CD4-positive, alpha-beta T cell treated with Interleukin-17A for 4 hours (primary cell): ENCODE measurements at regions not wholly inside any gene's neighbourhood (a gene's known extent, or its start where the extent isn't known, plus 50 kb on each side); places are given as distances from the start of the nearest gene placed in this dataset.

Source experiments
- DNase-seq: peaks from one replicate; pipeline ENCODE4 v3.0.0-alpha.2; 2020; ENCODE audit warnings: mixed read lengths

DNA sequence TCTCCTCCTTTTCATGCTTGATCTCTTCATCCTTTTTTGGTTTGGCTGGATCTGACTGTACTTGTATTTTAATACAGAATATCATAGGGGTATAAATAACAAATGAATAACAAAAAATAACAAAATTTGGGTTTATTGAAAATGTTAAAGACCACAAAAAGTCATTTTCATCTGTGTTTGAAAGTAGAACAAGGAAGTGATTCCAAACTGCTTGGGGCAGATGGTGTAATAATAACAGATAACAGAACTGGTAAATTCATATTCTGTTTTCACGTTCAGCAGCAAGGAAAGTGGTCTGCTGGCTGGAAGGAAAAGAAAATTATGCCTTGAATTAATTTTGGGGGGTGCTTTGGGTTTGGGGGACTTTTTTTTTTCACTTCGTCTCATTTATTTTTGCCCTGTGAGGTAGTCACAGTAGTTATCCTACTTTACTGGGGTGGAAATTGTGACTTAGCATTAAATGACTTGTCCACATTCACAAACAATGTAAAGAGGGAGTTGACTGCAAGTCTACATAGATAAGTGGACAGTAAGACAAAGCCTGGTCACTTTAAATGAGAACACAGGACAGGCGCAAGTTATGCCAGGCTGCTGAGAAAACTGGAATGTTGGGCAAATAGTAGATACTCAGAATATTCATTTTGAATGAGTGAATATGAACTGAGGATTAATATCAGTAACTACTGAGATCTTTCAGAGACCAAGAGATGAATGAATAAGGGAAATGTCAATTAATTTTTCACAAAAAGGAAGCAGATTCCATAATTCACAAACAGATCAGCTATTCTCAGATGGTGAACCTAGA, 193.9 kb upstream of the CITED2 start:
- no peak for DNase-seq

- no peak for DNase-seq
Observed at GRCh38 chr6:139567095-139567494, 192.6 kb upstream of the CITED2 start.

- DNase-seq = no peak
Observed at GRCh38 chr6:139565591-139565990, 191.1 kb upstream of the CITED2 start.

DNA sequence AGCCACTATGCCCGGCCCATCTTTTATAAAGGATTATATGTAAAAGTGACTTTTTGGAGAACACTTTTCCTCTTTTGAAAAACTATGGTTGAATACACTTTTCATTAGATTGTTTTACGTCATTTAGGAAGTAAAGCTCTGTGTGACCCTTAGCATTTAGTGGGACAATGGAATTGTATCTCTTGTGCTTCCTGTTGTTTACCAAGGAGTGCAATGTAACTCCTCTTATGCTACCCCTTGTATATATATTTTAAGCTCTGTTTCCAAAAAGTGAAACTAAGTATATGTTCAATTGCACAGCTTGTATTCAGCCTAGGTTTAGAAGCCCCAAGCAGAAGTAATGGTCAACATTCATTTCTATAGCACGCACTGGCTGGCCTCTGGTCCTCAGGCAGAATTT, 183.1 kb upstream of the CITED2 start:
- no peak for DNase-seq

DNA sequence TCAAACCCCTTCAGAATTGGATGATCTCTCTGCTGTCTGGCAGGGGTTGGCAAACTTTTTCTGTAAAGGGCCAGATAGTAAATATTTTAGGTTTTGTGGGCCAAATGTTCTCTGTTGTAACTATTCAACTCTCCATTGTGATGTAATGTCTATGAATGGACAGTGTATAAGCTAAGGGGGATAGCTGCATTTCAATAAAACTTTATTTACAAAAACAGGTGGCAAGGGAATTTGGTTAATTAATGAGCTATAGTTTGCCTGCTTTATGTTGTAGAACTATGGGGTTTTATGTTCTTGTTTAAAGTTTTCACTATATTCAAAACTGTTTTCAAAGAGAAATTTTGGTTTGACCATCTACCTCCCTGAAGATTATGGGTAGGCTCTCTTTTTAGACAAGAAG, 182.1 kb upstream of the CITED2 start:
- no peak for DNase-seq

GRCh38 chr6:139553916-139554315, 179.5 kb upstream of the CITED2 start:
- DNase-seq = no peak

- DNase-seq = no peak
Observed at GRCh38 chr6:139551376-139551775, 176.9 kb upstream of the CITED2 start.

DNA sequence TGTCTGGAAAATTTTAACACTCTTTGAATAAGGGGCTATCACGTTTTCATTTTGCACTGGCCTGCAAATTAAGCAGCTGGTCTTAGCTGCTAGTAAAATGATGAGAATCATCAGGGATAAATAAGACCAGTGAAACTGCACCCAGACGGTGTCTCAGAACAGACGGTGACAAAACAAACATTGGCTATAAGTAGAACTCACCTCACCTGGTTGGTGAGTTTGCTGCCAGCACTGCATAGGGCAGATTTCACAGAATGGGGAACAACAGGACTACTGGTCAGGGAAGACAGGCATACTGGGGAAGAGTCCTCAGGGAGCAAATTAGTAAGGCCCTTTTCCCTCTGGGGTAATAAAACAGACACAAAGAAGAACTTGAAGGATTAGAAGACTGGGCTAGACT, 175.9 kb upstream of the CITED2 start:
- no peak for DNase-seq

GRCh38 chr6:139549561-139550070, 175.2 kb upstream of the CITED2 start:
- no peak for DNase-seq

DNA sequence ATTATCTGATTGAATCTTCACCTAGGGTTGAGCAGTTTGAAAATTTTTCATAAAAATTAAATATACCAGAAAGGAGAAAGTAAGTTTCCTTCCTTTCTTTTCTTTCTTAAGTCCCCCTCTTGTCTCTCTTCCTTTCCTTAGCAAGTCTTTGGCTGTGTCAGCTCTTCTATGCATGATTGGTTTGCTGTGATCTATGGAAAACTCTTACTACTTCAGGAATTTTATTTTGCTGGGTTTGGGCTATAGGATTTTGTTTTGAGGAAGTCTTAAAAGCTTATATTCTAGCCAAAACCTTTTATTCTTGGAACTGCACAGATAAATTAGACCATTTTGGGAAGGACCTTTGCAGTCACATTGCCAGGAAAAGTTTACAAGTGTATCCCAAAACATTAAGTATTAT, 173.4 kb upstream of the CITED2 start:
- no peak for DNase-seq

- DNase-seq = no peak
Observed at GRCh38 chr6:139547122-139547776, 172.8 kb upstream of the CITED2 start.

DNA sequence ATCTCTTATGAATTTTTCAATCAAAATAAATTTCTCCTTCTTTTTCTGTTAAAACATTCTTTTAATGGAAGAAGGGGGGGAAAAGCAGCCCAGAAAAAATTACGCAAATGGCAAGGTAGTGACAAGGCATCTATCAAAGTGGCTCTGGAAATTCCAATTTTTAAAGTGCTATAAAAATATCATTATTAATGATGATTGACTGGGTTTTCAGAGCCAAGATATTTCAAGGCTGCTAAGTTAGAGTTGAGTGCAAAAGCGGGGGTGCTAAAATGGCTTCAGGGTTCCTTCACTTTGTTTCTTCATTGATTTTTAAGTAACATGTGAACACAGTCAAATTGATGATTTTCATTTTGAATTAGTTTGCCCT, 171.6 kb upstream of the CITED2 start:
- DNase-seq = no peak

DNA sequence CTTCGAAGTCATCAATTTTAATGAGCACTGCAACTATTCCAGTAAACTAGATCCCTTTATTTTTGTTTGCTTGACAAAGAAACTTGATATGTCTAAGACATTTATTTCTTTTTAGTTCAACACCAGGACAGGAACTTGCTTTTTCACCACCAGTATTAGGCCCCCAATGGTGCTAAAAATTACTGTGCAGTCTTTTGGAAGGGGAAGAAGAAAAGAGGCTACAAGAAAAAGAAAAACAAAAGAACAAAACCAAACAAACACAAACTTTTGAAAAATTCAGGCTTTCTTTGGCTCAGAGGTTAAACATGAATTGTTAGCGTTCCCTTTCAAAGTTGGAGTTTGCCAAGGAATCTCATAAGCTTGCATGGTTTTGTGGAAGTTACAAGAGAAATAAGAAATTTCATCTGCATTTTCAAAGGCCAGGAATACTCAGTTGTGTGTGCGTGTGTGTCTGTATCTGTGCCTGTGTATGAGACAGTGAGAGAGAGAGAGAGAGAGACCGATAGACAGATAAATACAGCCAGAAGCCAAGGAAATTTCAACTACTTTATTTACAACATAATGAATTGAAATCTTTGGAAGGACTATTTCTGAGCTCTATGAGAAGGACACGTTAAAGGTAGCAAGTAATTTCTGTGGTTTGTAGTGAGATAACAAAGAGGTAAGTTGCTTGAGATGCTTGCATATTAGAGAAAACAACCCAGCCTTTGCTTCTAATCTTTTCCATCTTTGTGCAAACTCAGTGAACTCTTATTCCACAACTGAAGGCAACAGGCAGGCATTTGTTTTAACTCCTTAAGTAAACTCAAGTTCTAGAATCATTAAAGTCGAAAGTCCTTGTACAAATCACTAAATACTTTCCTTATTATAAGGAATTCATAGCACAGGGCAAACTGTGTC, 171.0 kb upstream of the CITED2 start:
- no peak for DNase-seq

GRCh38 chr6:139544701-139545057, 170.2 kb upstream of the CITED2 start:
- no peak for DNase-seq

DNA sequence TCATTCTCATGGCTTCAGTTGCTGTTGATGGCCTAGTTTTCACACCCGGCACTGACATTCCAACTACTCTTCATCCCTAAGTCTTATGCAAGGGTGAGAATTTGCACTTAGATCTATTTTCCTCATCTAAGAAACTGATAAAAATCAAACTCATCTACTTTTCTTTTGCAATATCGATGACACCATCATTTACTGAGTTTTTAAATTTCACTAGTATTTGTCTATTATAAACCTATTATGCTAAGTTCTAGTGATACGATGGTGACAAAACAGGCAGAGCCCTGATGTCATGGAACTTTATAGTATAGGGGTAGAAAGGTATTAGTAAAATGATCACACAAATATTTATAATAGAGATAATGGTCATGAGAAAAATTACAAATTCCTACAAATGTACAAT, 167.9 kb upstream of the CITED2 start:
- no peak for DNase-seq

DNA sequence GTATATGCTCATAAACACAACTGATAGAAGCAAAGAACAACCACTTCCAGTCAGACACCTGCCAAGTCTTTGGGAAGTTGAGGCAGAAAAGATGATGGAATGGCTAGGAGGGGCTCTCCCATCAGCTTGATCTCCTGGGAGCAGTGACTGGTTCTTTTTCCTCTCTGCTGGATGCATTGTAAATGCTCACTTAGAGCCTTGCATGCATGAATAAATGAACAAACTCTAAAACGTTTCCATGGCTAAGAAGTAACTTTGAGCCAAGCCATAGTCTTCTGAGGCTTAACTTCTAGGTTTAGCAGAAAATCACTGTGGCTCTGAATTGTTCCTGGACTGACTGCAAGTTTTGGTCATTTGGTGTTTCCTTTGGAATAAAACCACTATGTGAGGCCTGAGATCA, 166.4 kb upstream of the CITED2 start:
- DNase-seq = no peak

GRCh38 chr6:139540276-139540675, 165.8 kb upstream of the CITED2 start:
- peak; percentile 67 for DNase-seq

DNA sequence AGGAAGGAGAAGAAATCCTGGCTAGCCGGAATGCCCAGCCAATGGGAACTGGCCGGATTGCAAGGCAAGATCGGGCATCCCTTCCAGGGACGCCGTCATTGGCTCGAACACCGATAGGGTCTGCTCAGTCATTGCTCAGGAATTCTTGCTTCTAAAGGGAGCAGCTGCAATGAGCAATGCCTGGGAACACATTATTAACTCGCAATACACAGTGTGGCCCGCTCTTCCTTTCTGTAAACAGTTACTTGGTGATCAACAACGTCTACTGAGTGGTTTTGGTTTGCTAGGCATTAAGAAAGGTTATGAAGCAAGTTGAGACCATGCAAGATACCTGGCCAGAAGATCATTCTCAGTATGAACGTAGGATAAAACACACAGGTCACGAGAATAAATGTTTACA, 165.4 kb upstream of the CITED2 start:
- DNase-seq = no peak

DNA sequence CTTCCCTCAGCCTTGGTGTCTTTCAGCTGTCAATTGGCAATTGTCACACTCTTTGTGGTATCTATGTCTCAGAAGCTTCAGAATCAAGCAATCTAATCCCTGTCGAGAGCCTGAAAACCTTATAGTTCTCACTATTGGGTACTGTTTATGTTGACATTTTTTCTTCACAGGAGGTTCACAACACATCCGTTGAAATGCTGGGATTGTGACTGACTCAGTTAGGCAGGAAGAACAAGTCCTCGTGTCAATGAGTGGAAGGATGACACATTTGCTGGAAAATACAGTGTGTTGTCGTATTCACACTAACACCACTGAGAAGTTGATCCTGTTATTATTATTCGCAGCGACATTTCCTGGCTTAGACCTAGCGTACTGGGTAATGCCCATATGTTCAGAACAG, 163.9 kb upstream of the CITED2 start:
- no peak for DNase-seq

GRCh38 chr6:139536751-139537617, 162.5 kb upstream of the CITED2 start:
- no peak for DNase-seq

- peak; percentile 14 for DNase-seq
Observed at GRCh38 chr6:139534472-139535115, 160.1 kb upstream of the CITED2 start.
